ENCODE measurements at regions not wholly inside any gene's neighbourhood (a gene's known extent, or its start where the extent isn't known, plus 50 kb on each side); places are given as distances from the start of the nearest gene placed in this dataset.
"Not testable (repeated sequence)": the region's sequence is repeated elsewhere in the genome, so short reads cannot be mapped to it uniquely, and the experiment has no call there.

- not testable (repeated sequence) for TF ChIP-seq CTCF (IDR thresholded peaks at IDR 0.05 in 4 of 5, conservative IDR thresholded peaks at IDR 0.05 in 1 of 5); POLR2A (IDR thresholded peaks at IDR 0.05)
Observed at GRCh38 chr2:142727821-142728478, 149.5 kb upstream of the KYNU start.

All from gastrocnemius medialis (tissue), 4 donors.